GM12891 (cell line): ENCODE measurements at regions not wholly inside any gene's neighbourhood (a gene's known extent, or its start where the extent isn't known, plus 50 kb on each side); places are given as distances from the start of the nearest gene placed in this dataset.

ENCODE experiments used
- DNase-seq: peaks from one replicate; pipeline ENCODE4 v3.0.0; 2011; ENCODE audit warnings: low spot score; ENCODE audit not compliant: insufficient read length
- FAIRE-seq: peaks from 2 replicates; lab custom pipeline; 2011; peaks lifted over from hg19 to GRCh38; lab: Jason Lieb, UNC
- PAX5 ChIP-seq: IDR thresholded peaks from 2 replicates; pipeline ENCODE4 v1.6.1; 2011; ENCODE audit warnings: low read length, moderate library complexity, mild to moderate bottlenecking; ENCODE audit not compliant: insufficient read depth, severe bottlenecking
- POLR2A ChIP-seq: IDR thresholded peaks from 2 replicates; pipeline ENCODE4 v1.6.1; 2011; ENCODE audit warnings: low read depth, low read length, control low read depth
- POLR2AphosphoS5 ChIP-seq: IDR thresholded peaks from 2 replicates; pipeline ENCODE4 v1.6.1; 2011; ENCODE audit warnings: low read depth, low read length, control low read depth
- POU2F2 ChIP-seq: IDR thresholded peaks from 2 replicates; pipeline ENCODE4 v1.6.1; 2011; ENCODE audit warnings: low read depth, mild to moderate bottlenecking, control low read depth, low read length, moderate library complexity
- SPI1 ChIP-seq: IDR thresholded peaks from 2 replicates; pipeline ENCODE4 v1.6.1; 2011; ENCODE audit warnings: low read depth, low read length, control low read depth
- TAF1 ChIP-seq: IDR thresholded peaks from 2 replicates; pipeline ENCODE4 v1.6.1; 2011; ENCODE audit warnings: low read depth, low read length, control low read depth

DNA sequence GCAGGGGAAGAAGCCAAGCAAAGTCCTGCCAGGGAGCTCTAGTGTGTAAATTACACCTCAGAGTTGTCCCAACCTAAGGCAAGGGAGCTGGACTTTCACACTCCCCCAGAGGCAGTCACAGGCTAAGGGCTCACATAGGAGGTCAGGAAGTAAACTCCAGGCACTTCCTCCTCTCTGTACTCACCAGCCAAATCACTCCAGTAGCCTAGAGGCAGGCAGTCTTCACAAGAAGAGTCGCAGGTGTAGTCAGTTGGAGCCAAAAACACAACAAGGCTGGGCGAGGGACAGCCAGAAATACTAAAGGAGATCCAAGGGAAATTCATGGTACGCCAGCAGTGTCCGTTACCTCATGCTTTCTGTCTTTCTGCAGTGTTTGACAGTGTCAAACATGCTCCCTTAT lies 205.0 kb downstream of the C1D start:
- FAIRE-seq (no peak), DNase-seq (no peak)
- TF ChIP-seq PAX5 (no peak), POLR2A (no peak), SPI1 (no peak), POLR2AphosphoS5 (no peak), POU2F2 (no peak), TAF1 (no peak)

DNA sequence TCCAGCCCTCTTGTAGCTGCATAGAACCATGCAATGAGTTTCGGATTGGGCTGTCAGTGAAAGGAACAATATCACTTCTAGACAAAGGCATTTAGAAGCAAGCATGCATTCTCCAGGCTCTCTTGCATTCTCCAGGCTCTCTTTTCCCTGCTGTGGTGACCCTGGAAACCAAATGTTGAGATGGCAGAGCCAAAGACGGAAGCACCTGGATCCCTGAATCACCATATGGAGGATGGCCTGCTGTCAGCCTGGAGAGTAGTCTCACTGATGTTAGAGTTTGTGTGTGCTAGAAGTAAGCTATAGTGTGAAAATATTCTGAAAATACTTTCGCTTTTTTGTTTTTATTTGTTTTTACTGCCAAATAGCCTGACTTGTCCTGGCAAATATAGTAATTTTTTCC lies 203.9 kb downstream of the C1D start:
- FAIRE-seq (no peak), DNase-seq (no peak)
- TF ChIP-seq POU2F2 (no peak), TAF1 (no peak), SPI1 (no peak), POLR2AphosphoS5 (no peak), POLR2A (no peak), PAX5 (no peak)

DNA sequence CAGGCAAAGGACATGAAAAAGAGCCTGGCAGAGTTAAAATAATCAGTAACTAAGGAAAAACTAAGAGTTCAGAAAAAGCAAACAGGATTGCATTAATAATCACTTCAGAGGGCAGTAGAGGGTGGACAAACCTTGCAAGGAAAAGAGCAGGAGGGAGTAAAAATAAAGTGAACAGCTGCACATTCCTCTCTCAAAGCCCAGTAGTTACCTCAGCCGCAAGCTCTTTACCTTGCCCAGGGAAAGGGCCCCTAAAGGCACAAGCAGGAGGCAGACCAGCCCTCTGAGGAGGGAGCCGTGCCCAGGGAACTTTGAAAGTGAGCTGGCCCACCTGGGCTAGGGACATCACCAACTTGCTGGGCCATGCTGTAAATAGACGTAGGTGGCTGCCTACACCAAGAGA lies 196.9 kb downstream of the C1D start:
- no peak for DNase-seq
- FAIRE-seq, result no peak
- TF ChIP-seq POLR2AphosphoS5, result no peak
- TF ChIP-seq TAF1, result no peak
- no peak for TF ChIP-seq SPI1
- no peak for TF ChIP-seq PAX5
- TF ChIP-seq POLR2A, result no peak
- TF ChIP-seq POU2F2, result no peak

DNA sequence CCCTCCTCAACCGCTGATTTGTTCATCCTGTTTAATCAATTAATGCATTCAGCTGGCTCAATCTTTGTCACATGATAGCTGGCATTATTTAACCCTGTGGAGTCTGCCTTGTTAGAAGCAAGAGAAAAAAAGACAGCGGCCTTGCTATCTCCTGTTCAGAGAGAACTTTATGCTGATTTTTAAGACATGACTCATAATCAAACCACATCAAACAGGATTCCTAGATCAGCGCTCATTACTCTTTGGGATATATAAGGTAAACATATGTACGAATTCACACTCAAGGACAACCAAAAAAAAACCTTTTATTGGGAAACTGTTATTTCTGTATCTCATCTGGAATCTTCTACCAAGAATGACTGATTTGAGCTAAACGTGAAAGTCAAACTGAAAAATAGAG lies 195.1 kb downstream of the C1D start:
- no peak for DNase-seq
- no peak for FAIRE-seq
- TF ChIP-seq SPI1, result no peak
- no peak for TF ChIP-seq TAF1
- no peak for TF ChIP-seq POLR2AphosphoS5
- no peak for TF ChIP-seq PAX5
- no peak for TF ChIP-seq POU2F2
- TF ChIP-seq POLR2A, result no peak

DNA sequence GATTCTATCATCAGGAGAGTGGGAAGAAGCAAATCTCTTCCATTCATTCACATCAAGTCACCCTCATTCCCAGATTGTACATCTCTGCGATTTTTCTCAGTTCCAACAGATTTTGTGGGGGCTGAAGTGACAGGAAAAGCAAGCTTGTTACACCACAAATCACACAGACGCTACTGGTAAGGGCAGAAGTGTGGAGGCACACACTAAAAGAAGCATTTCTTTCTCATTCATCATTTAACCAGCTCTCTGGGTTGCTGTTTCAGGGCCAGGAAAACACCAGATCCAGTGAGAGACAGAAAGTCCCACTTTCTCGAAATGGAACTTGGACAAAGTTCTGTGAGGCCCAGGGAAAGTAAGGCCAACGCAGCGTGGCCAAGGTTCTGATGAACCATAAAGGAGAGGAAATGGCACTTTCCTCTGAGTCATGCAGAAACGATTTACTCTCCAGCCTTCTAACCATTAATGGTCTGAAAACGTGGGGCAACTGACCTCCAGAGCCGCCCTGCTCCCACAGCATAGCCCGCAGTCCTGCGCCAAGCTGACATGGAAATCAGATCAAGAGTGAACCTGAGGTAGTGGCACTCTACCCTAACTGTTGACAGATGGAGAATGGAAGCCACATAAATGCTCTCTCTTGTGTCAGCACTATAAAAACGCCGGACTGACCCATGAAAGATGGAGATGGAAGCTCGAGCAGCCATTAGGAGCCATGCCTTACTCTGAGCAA lies 191.0 kb downstream of the C1D start:
- DNase-seq (no peak), FAIRE-seq (no peak)
- TF ChIP-seq POLR2AphosphoS5 (no peak), SPI1 (no peak), PAX5 (no peak), TAF1 (no peak), POLR2A (no peak), POU2F2 (no peak)

DNA sequence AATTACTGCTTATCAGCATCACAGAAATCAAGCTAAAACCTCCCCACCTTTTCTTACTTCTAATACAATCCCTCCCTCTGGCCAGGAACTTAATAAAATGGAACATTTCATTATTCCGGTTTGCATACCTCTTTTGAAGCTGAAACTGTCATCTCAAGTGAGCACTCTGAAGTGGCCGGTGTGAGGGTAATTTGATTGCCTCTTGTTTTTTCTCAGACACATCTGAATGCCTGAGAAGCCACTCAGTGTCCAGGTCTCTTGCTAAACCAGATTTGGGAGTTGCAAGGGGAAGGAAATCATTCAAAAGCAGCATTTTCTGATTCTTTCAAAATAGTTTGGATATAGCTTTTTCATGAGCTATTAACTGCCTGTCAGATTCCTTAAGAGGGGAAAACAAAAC lies 190.3 kb downstream of the C1D start:
- no peak for FAIRE-seq
- DNase-seq, result no peak
- TF ChIP-seq PAX5 (no peak), SPI1 (no peak), POLR2A (no peak), POLR2AphosphoS5 (no peak), POU2F2 (no peak), TAF1 (no peak)

DNA sequence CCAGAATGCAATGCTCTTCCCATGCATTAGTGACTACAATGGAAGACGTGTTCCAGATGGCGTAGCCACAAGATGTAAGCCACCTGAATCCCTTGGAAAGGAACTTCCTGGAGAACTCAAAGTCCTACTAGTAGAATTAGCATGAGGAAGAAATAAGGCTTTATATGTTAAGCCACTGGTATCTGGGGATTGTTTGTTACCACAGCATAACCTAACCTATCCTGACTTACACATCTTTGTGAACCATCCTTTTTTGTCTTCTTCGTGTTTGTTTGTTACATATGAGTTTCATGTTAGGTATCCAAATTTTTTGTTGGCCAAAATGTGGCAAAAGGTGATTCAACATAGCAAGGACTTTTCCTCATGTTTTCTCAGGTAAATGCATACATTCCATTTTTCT lies 188.9 kb downstream of the C1D start:
- no peak for TF ChIP-seq POLR2A
- no peak for TF ChIP-seq SPI1
- no peak for TF ChIP-seq PAX5
- no peak for TF ChIP-seq TAF1
- DNase-seq (no peak), FAIRE-seq (no peak)

DNA sequence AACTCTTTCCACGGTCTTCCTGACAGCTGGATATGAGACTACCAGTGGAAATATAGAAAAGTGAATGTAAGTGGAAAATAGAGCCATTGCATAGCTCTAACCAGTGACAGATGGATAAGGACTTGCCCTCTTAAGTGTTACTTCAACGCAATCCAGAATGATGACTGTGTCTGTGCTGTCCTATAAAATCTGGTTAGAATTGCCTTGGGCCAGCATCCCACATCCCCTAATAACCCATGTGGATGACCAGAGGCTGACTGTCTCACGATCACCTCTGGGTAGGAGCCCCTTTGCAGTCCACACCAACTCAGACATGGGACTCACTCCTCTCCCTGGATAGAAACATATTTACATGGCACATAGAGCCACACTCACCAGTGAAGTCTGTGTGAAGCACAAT lies 186.6 kb downstream of the C1D start:
- FAIRE-seq (no peak), DNase-seq (no peak)
- TF ChIP-seq POLR2A (no peak), POU2F2 (no peak), POLR2AphosphoS5 (no peak), PAX5 (no peak), TAF1 (no peak), SPI1 (no peak)

DNA sequence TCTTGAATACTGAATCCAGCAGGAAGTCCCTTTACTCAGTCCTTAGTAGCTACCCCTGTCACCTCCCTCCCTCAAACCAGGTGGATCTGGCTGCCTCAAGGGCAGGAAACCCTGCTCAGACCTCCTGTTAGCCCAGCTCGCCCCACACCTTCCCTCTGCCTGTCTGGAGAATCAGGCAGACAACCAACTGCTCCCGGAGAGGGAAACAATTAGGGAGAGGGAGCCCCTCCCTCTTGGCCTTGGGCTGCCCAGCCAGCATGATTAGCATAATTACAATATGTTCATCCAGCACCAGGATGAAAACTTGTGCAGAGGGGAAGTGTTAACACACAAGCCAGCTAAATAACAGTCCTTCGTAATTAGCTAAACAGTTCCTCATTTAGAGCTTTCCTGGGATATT lies 185.5 kb downstream of the C1D start:
- DNase-seq (no peak), FAIRE-seq (no peak)
- TF ChIP-seq POU2F2, result no peak
- TF ChIP-seq PAX5, result no peak
- no peak for TF ChIP-seq TAF1
- TF ChIP-seq POLR2A, result no peak
- TF ChIP-seq POLR2AphosphoS5, result no peak
- no peak for TF ChIP-seq SPI1

DNA sequence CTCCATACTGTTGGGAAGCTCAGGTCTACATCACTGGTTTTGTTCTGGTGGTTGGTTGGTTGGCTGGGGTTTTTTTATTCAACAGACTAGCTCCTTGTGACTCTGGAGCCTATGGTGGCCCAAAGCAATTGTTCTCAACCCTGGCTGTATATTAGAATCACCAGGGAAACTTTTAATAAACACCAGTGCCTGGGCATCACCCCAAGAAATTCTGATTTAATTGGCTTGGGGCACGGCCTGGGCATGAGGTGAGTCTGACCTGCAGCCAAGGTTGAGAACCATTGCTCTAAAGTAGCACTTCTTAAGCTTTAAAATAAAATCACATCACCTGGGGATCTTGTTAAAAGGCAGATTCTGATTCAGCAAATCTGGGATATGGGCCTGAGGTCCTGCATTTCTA lies 184.1 kb downstream of the C1D start:
- TF ChIP-seq POLR2AphosphoS5, result no peak
- TF ChIP-seq PAX5, result no peak
- no peak for TF ChIP-seq POLR2A
- no peak for TF ChIP-seq POU2F2
- no peak for TF ChIP-seq TAF1
- no peak for TF ChIP-seq SPI1
- FAIRE-seq, result no peak
- DNase-seq, result no peak
